NCI-H2196 treated with DMSO at 0.1 percent for 48 hours (cell line): ENCODE measurements at regions not wholly inside any gene's neighbourhood (a gene's known extent, or its start where the extent isn't known, plus 50 kb on each side); places are given as distances from the start of the nearest gene placed in this dataset.
"Not testable (repeated sequence)": the region's sequence is repeated elsewhere in the genome, so short reads cannot be mapped to it uniquely, and the experiment has no call there.

ENCODE experiments used
- DNase-seq: peaks from one replicate; lab custom pipeline; 2025; ENCODE audit not compliant: unreplicated experiment; lab: John Stamatoyannopoulos, UW

DNA sequence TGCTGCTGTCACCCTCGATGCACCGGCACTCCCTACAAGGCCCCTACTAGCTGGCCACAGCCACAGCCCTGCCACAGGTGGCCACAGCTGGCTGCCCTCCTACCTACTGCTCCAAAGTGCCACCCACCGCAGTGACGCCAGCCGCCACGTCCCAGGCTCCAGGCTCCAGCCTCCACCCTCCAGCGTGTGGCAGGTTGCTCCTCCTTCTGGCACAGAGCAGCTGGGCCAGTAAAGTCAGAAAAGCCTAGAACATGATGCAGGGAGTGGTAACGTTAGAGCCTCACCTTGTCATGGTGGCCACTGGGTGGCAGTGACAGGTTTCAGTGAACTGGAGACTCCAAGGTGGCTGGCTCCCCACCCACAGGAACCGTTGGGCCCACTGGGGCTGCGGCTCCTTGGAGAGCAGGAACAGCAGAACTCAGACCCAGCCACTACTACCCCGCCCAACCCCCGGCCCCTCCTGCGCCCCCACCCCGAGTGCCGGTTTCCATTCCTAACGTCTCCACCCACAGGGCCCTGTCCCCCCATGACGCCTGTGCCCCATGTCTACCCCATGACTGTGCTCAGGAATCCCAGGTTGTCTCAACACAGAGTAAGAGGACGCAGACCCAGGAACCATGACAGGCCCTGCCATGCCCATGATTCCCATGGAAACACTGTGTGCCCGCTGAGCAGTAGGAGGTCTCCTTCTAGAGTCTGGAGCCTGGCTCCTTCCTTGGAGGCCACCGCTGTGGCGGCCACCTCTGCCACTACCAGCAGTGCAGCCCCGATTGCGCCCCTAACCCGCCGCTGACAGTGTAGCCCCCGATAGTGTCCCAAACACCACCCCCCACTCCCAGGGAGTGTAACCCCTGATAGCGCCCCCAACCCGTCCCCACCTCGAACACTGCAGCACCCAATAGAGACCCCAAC is 52.3 kb upstream of the ZNF33B start:
- DNase-seq, result peak; percentile 61

DNA sequence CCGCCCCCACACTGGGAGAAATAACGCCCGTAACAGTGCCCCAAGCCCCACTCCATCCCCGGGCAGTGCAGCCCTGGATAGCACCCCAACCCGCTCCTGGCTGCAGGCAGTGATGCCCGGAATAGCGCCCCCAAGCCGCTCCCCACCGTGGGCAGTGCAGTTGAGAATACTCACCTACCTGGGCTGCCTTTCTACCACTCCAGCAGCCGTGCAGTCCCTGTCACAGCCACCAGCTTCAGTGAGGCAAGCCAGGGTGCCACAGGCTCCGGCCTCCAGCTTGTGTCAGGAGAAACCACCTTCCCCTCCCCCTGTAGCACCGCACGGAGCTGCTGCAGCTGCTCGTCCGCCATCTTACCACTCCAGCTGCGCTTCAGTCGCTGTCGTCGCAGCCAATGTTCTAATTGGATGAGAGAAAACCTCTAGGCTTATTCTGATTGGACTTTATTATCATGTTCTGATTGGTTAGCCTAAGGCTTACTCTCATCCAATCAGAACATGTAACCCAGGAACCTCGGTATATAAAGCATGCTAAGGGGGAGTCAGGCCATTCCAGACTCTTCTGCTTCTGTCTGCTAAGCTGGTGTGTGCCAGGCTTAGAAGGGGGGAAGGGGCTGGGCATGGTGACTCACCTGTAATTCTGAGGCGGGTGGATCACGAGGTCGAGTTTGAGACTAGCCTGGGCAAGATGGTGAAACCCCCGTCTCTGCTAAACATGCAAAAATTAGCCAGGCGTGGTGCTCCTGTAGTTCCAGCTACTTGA is 53.2 kb upstream of the ZNF33B start:
- peak; percentile 84 for DNase-seq

DNA sequence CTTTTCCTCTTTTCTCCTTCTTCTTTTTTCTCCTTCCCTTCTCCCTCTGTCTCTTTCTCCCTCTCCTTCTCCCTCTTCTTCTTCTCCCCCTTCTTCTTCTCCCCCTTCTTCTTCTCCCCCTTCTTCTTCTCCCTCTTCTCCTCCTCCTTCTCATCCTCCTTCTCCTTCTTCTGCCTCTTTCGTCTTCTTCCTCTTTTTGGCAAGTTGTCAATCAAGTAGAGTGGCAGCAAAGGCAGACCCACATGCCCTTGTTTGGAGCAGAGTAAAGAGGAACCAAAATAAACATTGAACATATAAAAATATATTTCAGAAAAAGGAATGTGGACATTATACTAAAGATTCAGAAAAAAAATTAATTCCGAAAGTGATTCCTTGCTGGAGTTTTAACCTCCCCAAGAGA is 59.6 kb upstream of the ZNF33B start:
- DNase-seq, result no peak

DNA sequence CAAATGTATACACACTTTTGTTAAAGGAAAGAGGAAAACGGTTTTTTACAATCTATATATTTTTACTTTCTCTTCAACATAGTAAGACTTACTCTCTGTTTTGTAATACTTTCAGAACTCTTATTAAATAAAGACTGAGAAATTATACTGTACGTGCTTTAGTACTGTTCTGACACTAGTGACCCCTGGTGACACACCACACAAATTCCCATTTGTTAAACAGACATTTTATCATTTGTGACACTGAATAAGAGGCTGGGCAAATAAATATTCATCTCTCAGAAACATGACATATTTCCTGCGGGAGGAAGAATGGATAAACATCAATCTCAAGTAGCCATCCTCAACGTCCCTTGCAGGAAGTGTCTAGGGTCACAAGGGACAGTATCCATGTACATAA is 68.9 kb upstream of the ZNF33B start:
- no peak for DNase-seq

DNA sequence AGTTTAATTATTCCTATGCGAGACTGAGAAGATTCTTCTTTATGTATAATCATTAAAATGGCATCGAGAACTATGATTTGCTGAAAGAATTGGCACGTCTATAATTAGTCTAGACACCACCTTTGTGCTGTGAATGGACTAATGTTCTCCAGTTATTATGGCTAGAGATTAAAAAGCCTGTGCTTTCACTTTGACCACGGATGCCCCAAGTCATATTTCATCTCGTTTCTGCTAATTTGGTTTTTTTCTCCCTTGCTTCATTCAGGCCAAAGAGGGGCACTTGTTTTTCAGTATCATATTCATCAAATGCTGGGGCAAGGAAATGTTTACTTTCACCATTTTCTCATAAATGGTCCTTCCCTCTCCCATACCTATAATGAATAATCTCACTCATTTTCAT is 63.3 kb upstream of the BMS1 start:
- not testable (repeated sequence) for DNase-seq

DNA sequence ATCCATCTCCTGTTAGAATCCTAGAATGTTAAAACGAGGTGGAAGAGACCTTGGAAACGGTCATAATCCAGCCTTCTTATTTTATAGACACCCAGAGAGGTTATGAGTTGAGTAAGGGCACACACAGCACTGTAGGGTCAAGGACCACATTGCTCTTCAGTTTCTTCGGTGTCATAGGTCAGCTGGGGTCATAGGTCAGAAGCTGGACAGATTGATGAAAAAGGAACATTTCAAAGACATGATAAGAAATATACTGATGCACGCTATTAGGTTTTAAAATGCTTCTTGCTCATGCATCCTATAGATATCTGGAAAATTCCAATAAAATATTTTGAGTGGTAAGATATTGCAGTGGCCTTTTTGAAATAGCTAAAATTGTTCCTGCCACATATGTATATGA is 60.0 kb upstream of the BMS1 start:
- no peak for DNase-seq

DNA sequence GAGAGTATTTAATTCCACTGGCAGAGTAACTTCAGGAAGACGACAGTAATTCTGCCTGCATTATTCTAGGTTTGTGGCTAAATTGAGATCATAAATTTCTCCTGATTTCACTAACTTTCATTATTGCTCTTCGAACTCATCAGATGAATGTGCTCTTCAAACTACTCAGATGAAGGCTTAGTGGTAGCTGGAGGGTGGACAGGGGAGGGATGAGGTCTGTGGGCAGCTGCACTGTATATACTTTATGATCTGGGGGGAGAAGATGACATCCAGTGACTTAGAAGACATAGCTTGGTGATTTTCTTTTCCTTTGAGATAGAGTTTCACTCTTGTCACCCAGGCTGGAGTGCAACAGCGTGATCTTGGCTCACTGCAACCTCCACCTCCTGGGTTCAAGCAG is 59.0 kb upstream of the BMS1 start:
- not testable (repeated sequence) for DNase-seq

DNA sequence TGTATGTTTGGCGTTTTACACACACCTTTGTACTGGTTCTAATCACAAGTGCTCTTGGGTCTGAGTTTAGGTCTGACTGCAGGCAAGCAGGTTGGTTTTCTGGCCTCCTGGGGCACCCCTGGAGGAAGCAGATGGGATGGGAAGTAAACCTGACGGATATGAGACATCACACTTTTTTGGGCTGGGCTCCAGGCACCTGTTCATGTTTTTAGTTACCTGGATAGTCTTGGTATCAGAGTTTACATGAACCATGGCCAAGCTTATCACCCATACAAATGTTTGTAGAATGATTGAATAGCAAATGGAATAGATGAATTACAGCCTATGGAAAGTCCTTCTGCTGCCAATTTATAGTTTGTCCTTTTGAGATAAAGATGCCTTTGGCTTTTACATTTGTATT is 57.9 kb upstream of the BMS1 start:
- DNase-seq, result not testable (repeated sequence)

DNA sequence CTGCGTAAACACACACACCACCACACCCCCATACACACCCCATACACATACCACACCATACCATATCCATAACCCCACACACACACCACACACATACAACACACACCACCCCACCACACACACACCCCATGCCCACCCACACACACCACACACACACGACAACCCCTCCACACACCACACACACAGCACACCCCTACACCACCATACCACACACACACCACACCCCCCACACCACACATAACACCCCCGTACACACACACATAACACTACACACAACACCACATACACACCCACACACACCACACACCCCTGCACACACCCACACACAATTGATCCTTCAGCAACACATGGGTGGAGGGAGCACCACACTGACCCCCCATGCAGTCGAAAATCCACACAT is 50.3 kb upstream of the BMS1 start:
- DNase-seq, result no peak
